ENCODE measurements at regions not wholly inside any gene's neighbourhood (a gene's known extent, or its start where the extent isn't known, plus 50 kb on each side); places are given as distances from the start of the nearest gene placed in this dataset.

GRCh38 chr13:90918536-90918935, 429.0 kb upstream of the MIR17HG start:
- no peaks in the 10 kb centered on the region for H3K36me3 ChIP-seq (replicated peaks; ENCODE audit: low read depth, low read length)
- no peaks in the 10 kb centered on the region for H3K27me3 ChIP-seq (ENCODE audit: low read depth, low read length)
- H3K9ac ChIP-seq (ENCODE audit: low read length) = no peak overlapping the region
- H3K4me2 ChIP-seq (ENCODE audit: low read length) = no peak overlapping the region
- no peak for TF ChIP-seq EZH2phosphoT487 (IDR thresholded peaks at IDR 0.05; ENCODE audit: low read depth)
- no peak for TF ChIP-seq CTCF (IDR thresholded peaks at IDR 0.05; ENCODE audit: low read depth, low read length)
- H3K4me1 ChIP-seq (ENCODE audit: low read length) = no peaks in the 10 kb centered on the region
- no peaks in the 10 kb centered on the region for H3K79me2 ChIP-seq (ENCODE audit: low read length)
- no peaks in the 10 kb centered on the region for H3K9me3 ChIP-seq (ENCODE audit: insufficient read depth, low read length)
- H3K4me3 ChIP-seq (ENCODE audit: low read length) = no peak overlapping the region
- H2AFZ ChIP-seq (ENCODE audit: low read depth, low read length) = no peak overlapping the region
- no peak overlapping the region for H3K27ac ChIP-seq (ENCODE audit: low read length)
- H4K20me1 ChIP-seq (ENCODE audit: insufficient read depth, low read length) = no peaks in the 10 kb centered on the region

- Histone ChIP-seq H3K27me3 (ENCODE audit: low read depth, low read length) (no peaks in the 10 kb centered on the region), H3K79me2 (ENCODE audit: low read length) (no peaks in the 10 kb centered on the region), H3K36me3 (replicated peaks; ENCODE audit: low read depth, low read length) (no peaks in the 10 kb centered on the region), H3K4me1 (ENCODE audit: low read length) (no peaks in the 10 kb centered on the region), H2AFZ (ENCODE audit: low read depth, low read length) (no peak overlapping the region), H3K9ac (ENCODE audit: low read length) (no peak overlapping the region), H4K20me1 (ENCODE audit: insufficient read depth, low read length) (no peaks in the 10 kb centered on the region), H3K9me3 (ENCODE audit: insufficient read depth, low read length) (no peaks in the 10 kb centered on the region), H3K4me3 (ENCODE audit: low read length) (no peak overlapping the region), H3K4me2 (ENCODE audit: low read length) (no peak overlapping the region), H3K27ac (ENCODE audit: low read length) (no peak overlapping the region)
- TF ChIP-seq EZH2phosphoT487 (IDR thresholded peaks at IDR 0.05; ENCODE audit: low read depth) = no peak
- TF ChIP-seq CTCF (IDR thresholded peaks at IDR 0.05; ENCODE audit: low read depth, low read length) = no peak
Observed at GRCh38 chr13:90919153-90919552, 428.3 kb upstream of the MIR17HG start.

DNA sequence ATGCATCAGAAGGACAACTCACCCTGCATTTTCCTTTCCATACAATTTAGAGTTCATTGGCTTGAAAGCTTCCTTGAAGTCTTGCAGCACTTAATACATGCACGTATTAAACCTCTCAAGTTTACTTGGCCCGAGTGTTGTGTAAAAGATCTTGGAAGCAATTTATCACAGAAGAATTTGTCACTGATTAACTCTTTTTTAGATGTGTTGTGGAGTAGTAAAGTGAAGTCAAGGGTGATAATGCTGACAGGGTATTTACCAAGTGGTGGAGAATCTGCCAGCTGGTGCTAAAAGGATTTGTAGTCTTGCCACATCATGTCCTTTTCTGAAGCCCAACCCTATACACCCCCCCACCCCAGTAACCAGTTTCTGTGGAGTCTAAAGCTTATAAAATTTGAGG, 421.0 kb upstream of the MIR17HG start:
- H3K4me3 ChIP-seq (ENCODE audit: low read length) = no peak overlapping the region

DNA sequence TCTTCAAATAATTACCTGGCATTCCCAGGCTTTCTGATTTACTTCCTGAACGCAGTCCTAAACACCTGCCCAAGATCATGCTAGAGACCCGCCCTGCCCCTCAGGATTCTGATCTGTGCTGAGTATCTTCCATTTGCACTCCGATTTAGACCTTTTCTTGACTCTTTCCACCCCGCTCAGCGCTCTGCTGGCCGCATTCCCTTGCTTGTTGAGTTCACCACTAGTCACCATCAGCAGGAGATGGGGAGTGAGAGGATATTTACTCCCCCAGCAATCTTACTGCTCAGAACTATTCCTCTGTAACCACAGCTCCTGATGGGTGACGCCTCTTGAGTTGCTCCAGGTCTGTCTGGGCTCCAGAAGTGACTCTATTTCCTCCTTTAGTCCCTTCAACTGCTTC, 419.4 kb upstream of the MIR17HG start:
- Histone ChIP-seq H3K4me3 (ENCODE audit: low read length) (no peak overlapping the region), H2AFZ (ENCODE audit: low read depth, low read length) (no peak overlapping the region), H3K4me2 (ENCODE audit: low read length) (no peak overlapping the region), H3K27me3 (ENCODE audit: low read depth, low read length) (no peaks in the 10 kb centered on the region), H3K27ac (ENCODE audit: low read length) (no peak overlapping the region), H3K9ac (ENCODE audit: low read length) (no peak overlapping the region), H4K20me1 (ENCODE audit: insufficient read depth, low read length) (no peaks in the 10 kb centered on the region), H3K36me3 (replicated peaks; ENCODE audit: low read depth, low read length) (no peaks in the 10 kb centered on the region), H3K79me2 (ENCODE audit: low read length) (no peaks in the 10 kb centered on the region), H3K9me3 (ENCODE audit: insufficient read depth, low read length) (no peaks in the 10 kb centered on the region), H3K4me1 (ENCODE audit: low read length) (no peaks in the 10 kb centered on the region)
- TF ChIP-seq CTCF (IDR thresholded peaks at IDR 0.05; ENCODE audit: low read depth, low read length) (no peak), EZH2phosphoT487 (IDR thresholded peaks at IDR 0.05; ENCODE audit: low read depth) (no peak)

More for the DNA sequence above, 421.0 kb upstream of the MIR17HG start:
- no peaks in the 10 kb centered on the region for H3K27me3 ChIP-seq (ENCODE audit: low read depth, low read length)
- no peaks in the 10 kb centered on the region for H3K9me3 ChIP-seq (ENCODE audit: insufficient read depth, low read length)
- H3K27ac ChIP-seq (ENCODE audit: low read length) = no peak overlapping the region
- TF ChIP-seq EZH2phosphoT487 (IDR thresholded peaks at IDR 0.05; ENCODE audit: low read depth) (no peak), CTCF (IDR thresholded peaks at IDR 0.05; ENCODE audit: low read depth, low read length) (no peak)
- no peaks in the 10 kb centered on the region for H3K36me3 ChIP-seq (replicated peaks; ENCODE audit: low read depth, low read length)
- no peaks in the 10 kb centered on the region for H4K20me1 ChIP-seq (ENCODE audit: insufficient read depth, low read length)
- H3K4me1 ChIP-seq (ENCODE audit: low read length) = no peaks in the 10 kb centered on the region
- H2AFZ ChIP-seq (ENCODE audit: low read depth, low read length) = no peak overlapping the region
- no peak overlapping the region for H3K4me2 ChIP-seq (ENCODE audit: low read length)
- H3K79me2 ChIP-seq (ENCODE audit: low read length) = no peaks in the 10 kb centered on the region
- no peak overlapping the region for H3K9ac ChIP-seq (ENCODE audit: low read length)

Measured in OCI-LY3 (cell line).